Hematopoietic multipotent progenitor cell treated with erythropoietin and hydrocortisone succinate and interleukin-3 and kit ligand, for 4 days (in vitro differentiated cells): ENCODE measurements at regions not wholly inside any gene's neighbourhood (a gene's known extent, or its start where the extent isn't known, plus 50 kb on each side); places are given as distances from the start of the nearest gene placed in this dataset.

Source experiments
- DNase-seq: peaks from one replicate; pipeline ENCODE4 v3.0.0-alpha.2; 2015

DNA sequence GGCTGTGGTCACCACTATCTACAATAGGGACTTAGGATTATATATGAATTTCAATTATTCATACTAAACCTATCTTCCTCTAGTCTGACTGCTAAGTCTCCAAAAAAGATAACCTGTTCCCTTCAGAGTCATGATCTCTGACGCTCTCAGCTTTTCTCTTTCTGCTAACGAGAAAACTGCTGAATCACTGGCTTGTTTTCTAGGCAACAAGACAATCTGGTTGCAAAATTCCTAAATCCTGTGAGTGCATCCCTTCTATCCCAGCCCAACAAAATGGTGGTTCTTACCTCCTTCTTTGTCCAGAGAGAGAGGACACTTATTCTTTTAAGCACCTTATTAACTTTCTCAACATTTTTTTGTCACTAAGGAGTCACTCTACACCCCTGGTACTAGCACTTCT lies 312.3 kb upstream of the PKDCC start:
- DNase-seq, result peak; percentile 60

DNA sequence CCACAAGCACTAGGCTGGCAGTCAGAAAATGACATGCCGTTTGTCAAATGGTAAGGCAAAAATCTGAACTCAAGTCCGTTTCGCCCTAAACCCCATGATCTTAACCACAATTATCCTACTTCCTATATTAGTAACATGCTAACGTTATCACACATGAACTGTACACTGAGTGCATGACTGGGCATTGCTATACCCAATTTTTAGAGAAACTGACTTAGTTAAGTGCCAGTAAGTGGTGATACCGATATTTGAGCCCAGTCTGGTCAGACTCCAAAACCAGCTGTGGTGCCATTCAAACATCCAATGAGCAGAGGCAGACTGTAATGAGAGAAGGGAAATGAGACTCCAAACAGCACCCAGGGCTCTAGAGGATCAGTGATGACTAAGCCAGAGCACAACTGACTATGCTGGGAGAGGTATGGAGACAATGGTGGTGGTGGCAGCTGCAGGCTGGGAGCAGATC lies 311.7 kb upstream of the PKDCC start:
- DNase-seq, result peak; percentile 92

DNA sequence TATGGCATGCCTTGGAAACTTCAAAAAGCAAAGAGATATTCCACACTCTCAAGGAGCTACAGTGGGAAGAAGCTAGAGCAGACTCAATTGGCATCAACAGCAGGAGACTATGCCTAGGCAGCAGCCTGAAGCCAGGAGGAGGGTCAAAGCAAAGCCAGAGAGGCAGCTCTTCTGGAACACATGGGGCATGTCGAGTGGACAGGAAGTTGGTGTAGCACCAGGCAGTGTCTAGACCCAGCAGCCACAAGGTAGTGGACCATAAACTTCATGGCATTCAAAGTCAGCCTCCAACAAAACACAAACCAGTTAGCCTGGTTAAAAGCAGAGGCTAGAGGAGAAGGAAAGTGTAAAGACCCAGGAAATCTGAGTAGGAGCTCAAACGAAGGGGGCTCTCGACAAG lies 311.2 kb upstream of the PKDCC start:
- no peak for DNase-seq

DNA sequence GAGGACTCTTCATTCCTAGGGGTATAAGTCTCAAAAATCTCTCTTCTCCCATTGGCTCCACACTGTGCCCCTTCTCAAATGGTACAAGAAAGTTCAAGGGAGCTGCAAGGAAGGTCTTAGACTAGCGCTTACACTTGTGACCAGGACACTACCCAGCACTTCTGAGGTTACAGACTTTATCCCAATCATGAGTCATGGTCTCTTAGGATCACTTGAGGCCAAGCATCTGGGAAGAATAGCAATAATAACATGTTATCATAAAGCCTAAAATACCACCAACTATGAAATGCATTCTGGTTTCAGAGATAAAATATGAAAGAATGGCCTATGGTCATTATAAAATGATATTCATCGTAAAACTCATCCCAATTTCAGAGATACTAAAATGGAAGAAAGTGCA lies 309.9 kb upstream of the PKDCC start:
- no peak for DNase-seq

DNA sequence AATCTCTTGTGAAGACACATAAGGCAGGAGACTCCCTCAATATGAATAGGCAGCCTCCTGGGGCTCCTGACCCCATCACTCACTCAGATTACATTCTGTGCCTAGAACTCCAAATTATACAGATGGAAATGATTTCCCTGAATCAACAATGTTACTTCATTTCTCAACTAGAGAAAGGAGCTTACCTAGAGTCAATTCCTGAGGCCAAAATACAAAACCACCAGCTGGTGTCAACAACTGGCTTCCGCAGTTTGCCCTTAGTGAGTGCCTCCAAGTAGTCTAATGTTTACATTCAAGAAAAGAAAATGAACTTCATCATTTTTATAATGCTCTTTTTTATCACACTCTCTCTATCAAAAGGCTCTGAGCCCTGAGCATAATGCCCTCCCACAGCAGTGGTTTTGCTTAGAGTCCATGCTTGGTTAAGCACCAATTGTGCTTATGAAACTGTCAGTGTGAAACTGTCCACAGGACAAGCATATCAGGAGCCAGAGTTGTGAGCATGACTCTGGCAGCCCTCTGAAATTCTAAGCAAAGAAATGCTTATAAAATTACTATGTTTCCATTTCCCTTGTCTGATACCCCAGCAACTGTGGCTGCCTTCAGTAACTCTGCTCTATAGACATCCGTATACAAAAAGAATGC lies 305.7 kb upstream of the PKDCC start:
- no peak for DNase-seq

DNA sequence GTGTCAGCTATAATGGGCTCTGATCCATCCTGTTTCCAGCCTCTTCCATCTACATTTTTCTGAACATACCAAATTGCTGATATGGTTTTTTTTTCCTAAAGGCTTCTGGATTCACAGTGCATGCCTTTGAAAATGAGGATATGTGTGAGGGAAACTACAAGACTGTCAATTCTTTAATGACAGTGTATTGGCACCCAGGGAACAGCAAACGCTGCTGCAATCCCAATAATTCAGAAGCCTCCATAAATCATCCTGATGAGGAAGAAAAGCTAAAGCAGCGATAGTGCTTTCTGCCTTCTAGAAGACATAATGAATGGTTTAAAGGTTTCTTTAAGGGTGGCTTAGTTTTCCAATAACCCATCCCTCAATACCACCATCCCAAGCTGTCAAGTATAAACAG lies 304.5 kb upstream of the PKDCC start:
- DNase-seq, result no peak

DNA sequence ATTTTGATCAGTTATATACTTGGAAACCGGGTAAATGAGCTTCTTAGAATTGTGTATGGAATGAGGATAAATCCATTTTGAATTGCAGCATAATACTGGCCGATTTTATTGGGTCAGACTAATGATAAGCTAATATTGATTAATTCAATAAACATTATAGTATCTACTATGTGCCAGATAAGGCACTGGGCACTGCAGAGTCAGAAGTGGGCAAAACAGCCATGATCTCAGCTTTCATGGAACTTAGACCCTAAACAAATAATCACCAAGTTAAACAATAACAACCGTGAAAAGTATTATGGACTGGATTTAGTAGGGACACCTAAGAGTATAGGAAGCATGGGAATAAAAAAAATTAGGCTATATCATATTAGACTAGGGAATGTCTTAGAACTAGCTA lies 297.0 kb upstream of the PKDCC start:
- no peak for DNase-seq

DNA sequence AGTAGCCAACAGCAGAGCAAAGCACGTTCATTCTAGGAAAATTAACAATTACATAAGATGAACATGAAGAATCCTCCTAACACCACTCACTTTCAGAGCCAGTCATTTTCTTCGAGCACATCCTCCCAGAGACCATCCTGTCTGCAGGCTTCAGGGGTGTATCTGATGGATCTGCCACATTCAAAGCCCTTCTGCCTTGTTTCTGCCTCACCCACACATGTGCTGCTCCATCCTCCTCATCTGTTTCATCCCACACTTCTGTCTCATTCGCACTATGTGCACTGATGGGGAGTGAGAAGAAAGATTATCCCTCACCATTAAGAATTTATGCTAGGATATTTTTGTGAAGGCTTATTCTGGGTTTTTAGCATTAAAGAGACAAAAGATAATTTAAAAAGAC lies 287.9 kb upstream of the PKDCC start:
- no peak for DNase-seq

DNA sequence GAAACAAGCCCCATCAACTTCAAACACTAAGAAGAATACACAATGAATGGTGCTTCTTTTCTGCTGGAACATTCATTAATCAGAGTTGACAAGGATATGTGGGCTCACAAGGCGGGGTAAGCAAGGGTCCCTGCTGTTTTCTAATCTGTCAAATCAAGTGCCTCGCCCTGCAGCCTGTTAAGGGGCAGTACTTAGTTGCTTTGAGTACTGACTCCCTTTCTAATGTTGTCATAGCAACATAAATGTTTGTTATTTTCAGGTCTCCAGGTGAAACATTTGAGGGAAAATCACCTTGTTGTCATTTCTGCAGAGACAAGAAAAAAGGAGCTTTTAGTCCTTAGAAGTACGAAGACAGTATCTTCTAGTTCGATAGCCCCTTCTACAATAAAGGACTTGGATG lies 284.7 kb upstream of the PKDCC start:
- DNase-seq, result no peak

DNA sequence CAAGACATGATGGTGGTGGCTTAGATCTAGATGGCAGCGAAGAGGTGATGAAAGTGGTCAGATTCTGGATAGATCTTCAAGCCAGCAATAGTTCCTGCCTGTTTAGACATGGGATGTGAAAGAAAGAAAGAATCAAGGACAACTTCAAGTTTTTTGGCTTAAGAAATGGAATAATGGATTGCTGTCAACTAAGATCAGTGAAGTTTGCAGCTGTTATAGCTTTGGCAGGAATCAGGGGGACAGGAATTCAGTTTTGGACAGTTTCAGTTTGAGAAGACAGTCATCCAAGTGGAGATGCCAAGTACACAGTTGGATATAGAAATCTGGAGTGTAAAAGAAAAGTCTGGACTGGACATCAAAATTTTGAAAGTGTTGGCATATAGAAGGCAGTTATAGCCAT lies 283.7 kb upstream of the PKDCC start:
- no peak for DNase-seq

DNA sequence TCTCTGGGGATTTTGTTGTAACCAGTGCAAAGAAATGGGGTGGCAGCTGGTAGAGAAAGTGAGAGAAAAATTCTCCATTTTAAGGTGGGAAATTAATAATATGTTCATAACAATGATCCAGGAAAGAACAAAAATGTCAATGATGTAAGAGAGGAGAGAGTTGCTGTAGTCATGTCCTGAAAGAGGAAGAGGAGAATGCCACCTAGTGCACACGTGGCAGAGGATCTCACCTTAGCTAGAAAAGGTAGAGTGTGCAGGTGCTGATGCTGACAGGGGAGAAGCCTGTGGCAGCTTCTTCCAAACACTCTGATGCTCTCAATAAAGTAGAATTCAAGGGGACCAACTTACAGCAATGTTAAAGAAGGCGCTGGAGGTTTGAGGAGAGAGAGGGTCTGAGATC lies 282.9 kb upstream of the PKDCC start:
- no peak for DNase-seq

DNA sequence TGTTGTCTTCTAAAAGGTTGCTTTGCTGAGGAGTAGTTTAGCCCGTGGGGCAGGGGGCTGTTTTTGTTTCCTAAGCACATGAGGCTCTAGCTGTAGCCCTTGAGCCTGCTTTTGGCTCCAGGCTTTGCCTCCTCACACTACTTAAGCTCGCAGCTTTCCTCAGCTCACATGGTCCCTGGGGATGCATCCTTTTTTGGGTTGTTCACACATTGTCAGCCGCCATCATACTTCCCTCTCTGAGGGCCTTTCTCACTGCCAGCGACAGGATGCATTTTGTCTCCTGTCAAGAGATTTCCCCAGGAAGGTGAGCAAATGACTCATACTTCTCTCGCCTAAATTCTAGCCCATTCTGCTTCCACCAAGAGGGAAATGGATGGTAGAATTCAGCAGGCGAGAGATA lies 279.5 kb upstream of the PKDCC start:
- no peak for DNase-seq

DNA sequence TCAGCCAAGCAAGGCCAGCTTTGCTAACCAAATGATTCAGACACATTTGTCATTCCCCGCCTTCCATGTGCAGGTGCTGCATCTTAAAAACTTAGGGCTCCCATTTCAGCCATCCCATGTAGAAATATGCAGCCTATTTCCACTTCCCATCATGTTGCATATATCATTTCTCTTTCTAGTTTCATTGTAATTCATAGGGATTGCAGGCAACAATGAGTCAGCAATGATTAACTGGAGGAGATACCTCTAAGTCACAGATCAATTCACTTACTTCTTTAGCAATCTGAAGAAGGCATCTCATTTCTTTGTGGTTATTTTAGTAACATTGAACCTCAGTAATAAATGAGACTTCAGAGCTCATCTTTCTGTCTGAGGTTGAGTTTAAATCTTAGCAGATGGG lies 276.1 kb upstream of the PKDCC start:
- DNase-seq, result no peak

DNA sequence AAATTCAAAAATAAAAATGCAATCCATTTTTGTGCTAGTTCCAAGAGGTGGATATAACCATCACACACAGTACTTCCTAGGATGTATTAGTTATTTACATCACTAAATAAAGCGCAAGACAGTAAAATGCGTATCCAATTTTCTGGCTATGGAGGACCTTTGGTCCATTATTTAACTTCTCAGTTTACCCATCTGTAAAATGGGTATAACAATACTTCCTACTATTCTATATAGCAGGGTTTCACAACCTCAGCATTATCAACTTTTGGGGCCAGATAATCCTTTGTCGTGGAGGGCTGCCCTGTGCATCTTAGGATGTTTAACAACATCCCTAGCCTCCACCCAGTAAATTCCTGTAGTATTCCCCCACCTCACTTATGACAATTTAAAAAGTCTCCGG lies 275.1 kb upstream of the PKDCC start:
- DNase-seq, result no peak

DNA sequence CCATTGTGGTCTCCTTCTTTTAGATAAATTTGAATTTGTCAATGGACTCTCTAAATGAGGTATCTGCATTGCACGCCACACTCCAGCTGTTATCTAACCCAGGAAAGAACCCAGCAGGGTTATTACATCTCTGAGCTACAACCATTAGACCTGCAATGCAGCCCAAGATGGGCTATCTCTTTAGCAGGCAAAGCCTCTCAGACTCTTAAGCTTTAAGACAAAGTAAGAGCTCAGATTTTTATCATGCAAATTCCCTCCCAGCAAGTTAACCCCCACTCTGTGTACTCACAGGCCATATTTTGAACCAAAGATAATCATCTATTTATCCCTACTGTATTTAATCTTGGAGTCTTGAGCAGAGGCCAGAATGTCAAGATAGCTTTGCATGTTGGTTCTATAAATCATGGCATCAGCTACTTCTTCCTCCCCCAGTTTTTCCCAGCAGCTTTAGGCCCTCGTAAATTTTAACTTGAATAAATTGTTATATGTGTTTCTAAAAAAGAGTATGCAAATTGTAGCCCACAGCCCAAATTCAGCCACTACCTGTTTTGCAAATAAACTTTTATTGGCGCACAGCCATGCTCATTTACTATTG lies 273.7 kb upstream of the PKDCC start:
- peak; percentile 14 for DNase-seq

DNA sequence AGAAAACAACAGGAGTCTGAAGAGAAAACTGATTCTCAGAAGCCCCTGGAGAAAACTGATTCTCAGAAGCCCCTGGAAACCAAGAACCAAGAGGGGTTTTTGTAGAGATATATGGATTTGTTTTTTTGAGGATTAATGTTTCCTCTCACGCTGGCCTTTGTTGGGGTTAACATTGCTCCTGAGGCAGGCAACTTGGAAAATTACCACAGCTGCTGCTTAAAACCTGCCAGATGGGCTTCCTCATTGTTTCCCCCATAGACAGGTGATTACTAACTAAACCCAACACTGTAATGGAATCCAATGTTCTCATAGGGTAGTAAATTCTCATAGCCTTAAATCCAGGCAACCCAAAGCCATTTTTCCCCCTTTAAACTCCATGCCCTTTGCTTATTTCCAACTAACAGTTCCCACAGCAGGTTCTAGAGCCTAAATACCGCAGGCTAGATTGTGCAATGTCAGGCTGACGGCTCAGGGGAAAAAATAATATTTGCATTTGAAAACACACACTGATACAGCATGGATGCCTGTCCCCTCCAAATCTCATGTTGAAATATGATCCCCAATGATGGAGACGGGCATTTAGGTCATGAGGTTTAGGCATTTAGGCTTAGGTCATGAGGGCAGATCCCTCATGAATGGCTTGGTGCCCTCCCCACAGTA lies 272.3 kb upstream of the PKDCC start:
- no peak for DNase-seq

DNA sequence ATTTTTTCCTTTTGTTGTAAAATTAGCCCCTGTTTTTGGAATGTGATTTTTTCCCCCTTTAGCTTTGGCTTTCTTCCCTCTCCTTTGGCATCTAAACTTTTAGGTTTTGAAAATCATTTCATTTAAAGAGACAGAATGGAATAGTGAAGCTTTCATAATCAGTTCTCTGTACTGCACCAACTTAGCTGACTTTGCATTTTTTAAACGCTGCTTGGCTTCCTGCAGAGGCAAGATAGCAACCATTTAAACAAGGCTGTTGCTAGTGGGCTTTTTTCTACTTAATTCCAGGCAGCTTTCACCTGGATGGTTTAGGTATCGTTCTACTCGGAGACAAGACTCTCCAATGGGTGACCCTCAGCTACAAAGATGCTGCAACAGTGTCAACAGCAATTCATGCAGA lies 267.9 kb upstream of the PKDCC start:
- peak; percentile 31 for DNase-seq

DNA sequence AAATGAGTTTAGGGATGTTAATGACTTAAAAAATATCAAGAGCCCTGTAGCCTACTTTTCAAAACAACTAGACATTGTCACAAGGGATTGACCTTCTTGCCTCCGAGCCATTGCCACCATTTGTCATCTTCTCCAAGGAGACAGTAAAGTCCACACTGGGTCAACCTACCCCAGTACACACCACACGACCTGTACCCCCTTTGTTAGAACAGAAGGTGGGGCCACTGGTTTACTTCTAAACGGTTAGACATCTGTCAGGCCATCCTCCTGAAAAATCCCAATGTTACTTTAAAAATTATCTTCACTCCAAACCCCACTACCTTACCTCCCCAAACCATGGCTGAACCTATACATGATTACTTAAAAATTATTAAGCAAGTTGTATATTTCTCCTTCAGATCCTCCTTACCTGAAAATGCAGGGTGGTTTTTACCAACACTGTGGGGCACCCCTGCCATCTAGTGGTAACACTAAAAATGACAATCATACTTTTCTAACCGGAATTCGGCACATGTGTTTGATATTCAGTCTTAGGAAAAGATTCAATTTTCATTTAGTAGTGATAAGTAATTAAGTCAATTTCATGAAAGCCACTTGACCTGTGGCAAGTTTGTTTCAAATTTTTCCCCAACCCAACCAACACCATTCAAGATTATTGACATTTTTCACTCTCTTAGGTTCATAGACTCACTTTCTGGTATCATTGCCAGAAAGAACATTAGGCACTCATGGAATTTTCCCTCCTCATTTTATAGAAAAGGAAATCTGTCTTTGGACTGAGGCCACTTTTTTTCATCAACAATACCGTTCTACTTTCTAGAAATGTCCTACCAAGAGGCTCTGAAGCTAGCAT lies 265.3 kb upstream of the PKDCC start:
- DNase-seq, result peak; percentile 63

DNA sequence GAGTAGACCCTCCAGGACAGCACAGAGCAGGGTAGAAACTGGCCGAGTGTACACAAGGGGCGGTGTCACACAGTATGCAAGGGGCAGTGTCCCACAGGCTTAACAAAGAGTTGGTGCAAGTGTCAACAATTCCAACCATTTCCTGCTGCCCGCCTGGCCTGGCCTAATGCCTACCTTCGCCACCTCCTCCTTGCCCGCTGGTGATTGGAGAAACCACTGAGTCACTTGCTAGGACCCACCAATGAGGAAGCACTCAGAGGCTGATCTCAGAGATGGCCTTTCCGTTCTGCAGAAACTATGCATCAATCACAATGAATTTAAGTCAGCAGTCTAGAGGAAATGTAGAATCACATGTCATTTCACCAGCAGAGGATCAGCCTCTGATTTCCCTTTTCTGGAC lies 263.3 kb upstream of the PKDCC start:
- DNase-seq, result no peak

DNA sequence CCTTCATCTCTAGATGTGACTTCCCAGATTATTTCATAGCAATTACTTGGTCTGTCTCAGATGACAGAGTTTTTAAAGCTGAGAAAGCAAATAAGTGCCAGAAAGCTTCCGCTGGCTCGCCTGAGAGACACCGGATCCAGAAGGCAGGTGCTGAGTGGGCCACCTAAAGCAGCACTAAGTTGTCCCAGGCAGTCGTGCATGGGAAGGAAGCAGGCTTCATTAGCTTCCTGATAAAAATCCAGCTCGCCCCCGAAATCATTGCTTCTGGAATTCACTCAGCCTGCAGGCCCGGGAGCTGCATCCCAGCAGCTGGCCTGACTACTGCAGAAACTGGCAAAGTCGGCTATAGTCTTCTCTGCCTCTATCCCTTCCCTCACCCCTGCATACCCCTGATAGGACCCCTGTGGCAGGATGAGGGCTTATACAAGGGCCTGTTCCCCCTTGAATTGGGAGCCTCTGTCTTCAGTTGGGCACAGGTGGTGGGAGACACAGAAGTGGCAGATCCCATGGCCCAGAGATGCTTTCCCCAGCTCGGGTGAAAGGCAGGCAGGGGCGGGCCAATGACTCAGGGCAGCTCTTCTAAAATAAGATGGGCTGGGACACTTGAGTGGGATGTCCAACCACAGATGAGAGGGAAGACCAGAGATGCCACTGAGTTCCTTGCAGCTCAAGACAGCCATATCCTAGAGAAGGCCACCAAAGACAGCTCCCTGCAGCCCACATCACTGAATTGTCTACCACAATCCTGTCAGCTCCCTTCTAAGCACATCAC lies 262.4 kb upstream of the PKDCC start:
- no peak for DNase-seq

DNA sequence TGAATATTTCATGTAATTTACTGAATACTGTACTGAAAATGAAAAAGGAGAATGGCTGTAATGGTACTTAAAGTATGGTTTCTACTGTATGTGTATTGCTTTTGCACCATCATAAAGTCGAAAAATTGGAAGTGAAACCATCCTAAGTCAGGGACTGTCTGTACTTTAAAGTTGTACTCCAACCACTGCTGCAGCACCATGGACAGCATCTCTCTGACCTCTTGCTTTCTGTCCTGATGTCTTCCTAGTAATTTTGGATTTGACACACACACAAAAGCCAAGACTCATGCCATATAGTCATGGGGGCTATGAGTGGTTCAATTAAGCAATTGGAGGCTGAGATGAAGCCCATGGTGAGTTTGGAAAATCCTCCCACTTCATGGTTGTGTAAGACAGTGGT lies 256.3 kb upstream of the PKDCC start:
- DNase-seq, result peak; percentile 60

DNA sequence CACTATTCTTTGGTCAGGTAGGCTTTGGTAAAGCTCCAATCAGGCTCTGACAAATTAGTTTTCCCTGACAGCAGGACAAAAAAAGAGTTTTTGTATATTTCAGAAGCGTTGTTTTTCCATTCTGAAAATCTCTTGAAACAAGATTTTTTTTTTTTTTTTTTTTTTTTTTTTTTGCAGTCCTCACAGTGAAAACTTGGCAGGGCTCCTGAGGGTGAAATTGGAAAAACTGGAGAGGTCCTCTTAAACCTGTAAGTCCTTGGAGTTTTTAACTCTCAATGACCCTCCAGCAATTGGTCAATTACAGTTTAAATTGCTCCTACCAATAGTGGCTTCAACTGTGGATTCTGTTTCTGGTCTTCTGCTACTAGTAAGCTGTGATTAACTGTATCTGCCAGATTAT lies 244.5 kb upstream of the PKDCC start:
- DNase-seq, result no peak

DNA sequence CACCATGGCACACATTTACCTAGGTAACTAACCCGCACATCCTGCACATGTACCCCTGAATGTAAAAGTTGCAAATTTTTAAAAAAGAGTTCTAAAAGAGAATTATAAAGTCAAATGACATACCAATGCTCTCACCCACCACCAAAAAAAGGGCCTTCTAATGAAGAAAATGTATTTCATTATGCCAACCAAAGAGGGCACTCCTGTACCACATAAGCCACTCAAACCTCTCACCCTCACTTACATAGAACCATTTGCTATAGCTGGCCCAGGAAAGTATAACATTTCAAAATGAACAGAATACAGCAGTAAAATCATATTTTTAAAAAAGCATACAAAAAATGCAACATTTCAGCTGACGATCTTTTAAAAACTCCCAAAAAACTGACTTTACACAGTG lies 241.5 kb upstream of the PKDCC start:
- DNase-seq, result peak; percentile 9
